GM21576 (cell line): ENCODE measurements at regions not wholly inside any gene's neighbourhood (a gene's known extent, or its start where the extent isn't known, plus 50 kb on each side); places are given as distances from the start of the nearest gene placed in this dataset.

Experiments
- ATAC-seq: cut with Tn5 transposase; IDR thresholded peaks from one replicate; pipeline ENCODE4 v1.9.1; 2021; ENCODE audit warnings: mild to moderate bottlenecking, moderate library complexity; ENCODE audit not compliant: unreplicated experiment

GRCh38 chr13:76754414-76754813 is 131.8 kb downstream of the KCTD12 start:
- no peak for ATAC-seq

- no peak for ATAC-seq
These were observed 134.9 kb downstream of the KCTD12 start for GRCh38 chr13:76751278-76751677.

GRCh38 chr13:76750126-76750525 is 136.1 kb downstream of the KCTD12 start:
- no peak for ATAC-seq

- ATAC-seq: peak; percentile 84
These were observed 140.7 kb downstream of the KCTD12 start for GRCh38 chr13:76745261-76746200.

- ATAC-seq: no peak
These were observed 144.6 kb downstream of the KCTD12 start for GRCh38 chr13:76741624-76742023.

- ATAC-seq: no peak
These were observed 145.2 kb downstream of the KCTD12 start for GRCh38 chr13:76741046-76741445.

- no peak for ATAC-seq
These were observed 147.6 kb downstream of the KCTD12 start for GRCh38 chr13:76738616-76739015.

GRCh38 chr13:76737526-76737925 is 148.7 kb downstream of the KCTD12 start:
- ATAC-seq: no peak

GRCh38 chr13:76735641-76736040 is 150.6 kb downstream of the KCTD12 start:
- ATAC-seq: no peak

GRCh38 chr13:76733671-76734070 is 152.5 kb downstream of the KCTD12 start:
- ATAC-seq: no peak

- no peak for ATAC-seq
These were observed 153.8 kb downstream of the KCTD12 start for GRCh38 chr13:76732367-76732766.

GRCh38 chr13:76730220-76730619 is 156.0 kb downstream of the KCTD12 start:
- no peak for ATAC-seq

GRCh38 chr13:76729691-76730090 is 156.5 kb downstream of the KCTD12 start:
- ATAC-seq: no peak

GRCh38 chr13:76725896-76726295 is 160.3 kb downstream of the KCTD12 start:
- no peak for ATAC-seq

- no peak for ATAC-seq
These were observed 161.0 kb downstream of the KCTD12 start for GRCh38 chr13:76725211-76725610.

- ATAC-seq: no peak
These were observed 161.8 kb downstream of the KCTD12 start for GRCh38 chr13:76724421-76724820.

GRCh38 chr13:76723551-76724232 is 162.5 kb downstream of the KCTD12 start:
- ATAC-seq: peak; percentile 64

- no peak for ATAC-seq
These were observed 163.4 kb downstream of the KCTD12 start for GRCh38 chr13:76722782-76723181.

GRCh38 chr13:76720821-76721220 is 165.4 kb downstream of the KCTD12 start:
- ATAC-seq: no peak

GRCh38 chr13:76720416-76720815 is 165.8 kb downstream of the KCTD12 start:
- ATAC-seq: no peak

- no peak for ATAC-seq
These were observed 166.2 kb downstream of the KCTD12 start for GRCh38 chr13:76719955-76720354.

- ATAC-seq: no peak
These were observed 169.1 kb downstream of the KCTD12 start for GRCh38 chr13:76717092-76717491.
